T-helper 1 cell treated with Interleukin-12 subunit alpha and Interleukin-12 subunit beta and Interleukin-4 antibody, amounts not matched to agents 30 μg/mL and 1 μg/mL, for 36 hours (primary cell): ENCODE measurements at regions not wholly inside any gene's neighbourhood (a gene's known extent, or its start where the extent isn't known, plus 50 kb on each side); places are given as distances from the start of the nearest gene placed in this dataset.

Experiments used
- H3K27ac Mint-ChIP-seq: one replicate; pipeline ENCODE4 v1.8.0; 2021; ENCODE audit warnings: mild to moderate bottlenecking, mixed read lengths
- H3K27me3 Mint-ChIP-seq: one replicate; pipeline ENCODE4 v1.8.0; 2021; ENCODE audit warnings: low read depth, mixed read lengths
- H3K36me3 Mint-ChIP-seq: one replicate; pipeline ENCODE4 v1.8.0; 2021; ENCODE audit warnings: low read depth, mixed read lengths
- H3K4me1 Mint-ChIP-seq: one replicate; pipeline ENCODE4 v1.8.0; 2021; ENCODE audit warnings: low read depth, mixed read lengths
- H3K4me3 Mint-ChIP-seq: one replicate; pipeline ENCODE4 v1.8.0; 2021; ENCODE audit warnings: mild to moderate bottlenecking, moderate library complexity, mixed read lengths
- H3K9me3 Mint-ChIP-seq: one replicate; pipeline ENCODE4 v1.8.0; 2021; ENCODE audit warnings: mixed read lengths

DNA sequence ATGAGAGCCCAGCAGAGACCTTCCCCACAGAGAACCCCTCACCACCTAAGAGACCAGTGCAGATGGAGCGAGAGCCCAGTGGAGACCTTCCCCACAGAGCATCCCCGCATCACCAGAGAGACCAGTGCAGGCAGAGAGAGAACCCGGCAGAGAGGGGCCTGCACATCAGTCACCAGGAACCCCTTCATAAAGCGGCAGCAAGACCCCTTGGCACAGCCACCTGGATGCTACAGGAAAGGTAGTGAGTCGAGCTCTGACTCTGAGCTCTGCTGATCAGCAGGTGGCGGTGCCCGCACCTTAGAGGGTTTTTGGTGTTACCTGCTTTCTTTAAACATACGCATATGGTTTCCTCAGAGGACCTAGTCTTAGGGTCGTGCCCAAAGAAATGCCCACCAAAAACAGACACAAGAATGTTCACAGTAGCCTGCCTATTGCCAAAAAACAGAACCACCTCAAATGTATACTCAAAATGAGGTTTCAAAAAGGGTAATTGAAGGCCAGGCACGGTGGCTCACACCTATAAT is 678.7 kb downstream of the BRD1 start:
- Mint-ChIP-seq H3K4me1 (no peaks in the 10 kb centered on the region), H3K36me3 (no peaks in the 10 kb centered on the region), H3K4me3 (no peak overlapping the region), H3K27ac (no peak overlapping the region), H3K27me3 (no peaks in the 10 kb centered on the region), H3K9me3 (no peaks in the 10 kb centered on the region)

GRCh38 chr22:49147617-49148175 is 680.0 kb downstream of the BRD1 start:
- Mint-ChIP-seq H3K4me3 (no peak overlapping the region), H3K27ac (no peak overlapping the region)

GRCh38 chr22:49147171-49147570 is 680.5 kb downstream of the BRD1 start:
- Mint-ChIP-seq H3K9me3 (no peaks in the 10 kb centered on the region), H3K36me3 (no peaks in the 10 kb centered on the region), H3K27me3 (no peaks in the 10 kb centered on the region), H3K4me1 (no peaks in the 10 kb centered on the region), H3K27ac (no peak overlapping the region), H3K4me3 (no peak overlapping the region)

More at GRCh38 chr22:49147617-49148175, 680.0 kb downstream of the BRD1 start:
- H3K27me3 Mint-ChIP-seq = no peaks in the 10 kb centered on the region
- H3K9me3 Mint-ChIP-seq = no peaks in the 10 kb centered on the region
- H3K4me1 Mint-ChIP-seq = no peaks in the 10 kb centered on the region
- H3K36me3 Mint-ChIP-seq = no peaks in the 10 kb centered on the region

- no peaks in the 10 kb centered on the region for H3K36me3 Mint-ChIP-seq
- H3K9me3 Mint-ChIP-seq = no peaks in the 10 kb centered on the region
- H3K4me1 Mint-ChIP-seq = no peaks in the 10 kb centered on the region
- no peaks in the 10 kb centered on the region for H3K27me3 Mint-ChIP-seq
- no peak overlapping the region for H3K4me3 Mint-ChIP-seq
- H3K27ac Mint-ChIP-seq = no peak overlapping the region
Observed at GRCh38 chr22:49146511-49146910, 681.2 kb downstream of the BRD1 start.

GRCh38 chr22:49143812-49144211 is 683.9 kb downstream of the BRD1 start:
- Mint-ChIP-seq H3K4me1 (no peaks in the 10 kb centered on the region), H3K27ac (no peak overlapping the region), H3K27me3 (no peaks in the 10 kb centered on the region), H3K4me3 (no peak overlapping the region), H3K36me3 (no peaks in the 10 kb centered on the region), H3K9me3 (no peaks in the 10 kb centered on the region)

GRCh38 chr22:49142891-49143290 is 684.8 kb downstream of the BRD1 start:
- Mint-ChIP-seq H3K4me1 (no peaks in the 10 kb centered on the region), H3K36me3 (no peaks in the 10 kb centered on the region), H3K27me3 (no peaks in the 10 kb centered on the region), H3K27ac (no peak overlapping the region), H3K9me3 (no peaks in the 10 kb centered on the region), H3K4me3 (no peak overlapping the region)

DNA sequence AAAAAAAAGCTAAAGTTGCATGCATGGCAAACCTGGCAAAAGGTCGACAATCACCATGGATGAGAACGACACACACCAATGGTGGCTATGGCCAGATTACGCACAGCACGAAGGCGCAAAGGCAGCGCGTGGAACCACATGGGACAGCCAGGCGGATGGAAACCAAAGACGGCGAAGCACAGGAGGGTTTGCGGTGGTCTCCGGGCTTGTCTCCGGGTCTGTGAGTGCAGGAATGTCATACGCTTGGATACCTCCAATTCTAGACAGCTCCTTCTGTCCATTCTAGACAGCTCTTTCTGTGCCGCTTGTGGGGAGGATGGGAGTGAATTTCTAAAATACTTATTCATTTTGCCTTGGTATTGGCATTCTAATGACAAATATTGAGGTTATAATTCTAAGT is 685.4 kb downstream of the BRD1 start:
- H3K36me3 Mint-ChIP-seq = no peaks in the 10 kb centered on the region
- H3K9me3 Mint-ChIP-seq = no peaks in the 10 kb centered on the region
- no peaks in the 10 kb centered on the region for H3K4me1 Mint-ChIP-seq
- no peak overlapping the region for H3K27ac Mint-ChIP-seq
- H3K4me3 Mint-ChIP-seq = no peak overlapping the region
- no peaks in the 10 kb centered on the region for H3K27me3 Mint-ChIP-seq

DNA sequence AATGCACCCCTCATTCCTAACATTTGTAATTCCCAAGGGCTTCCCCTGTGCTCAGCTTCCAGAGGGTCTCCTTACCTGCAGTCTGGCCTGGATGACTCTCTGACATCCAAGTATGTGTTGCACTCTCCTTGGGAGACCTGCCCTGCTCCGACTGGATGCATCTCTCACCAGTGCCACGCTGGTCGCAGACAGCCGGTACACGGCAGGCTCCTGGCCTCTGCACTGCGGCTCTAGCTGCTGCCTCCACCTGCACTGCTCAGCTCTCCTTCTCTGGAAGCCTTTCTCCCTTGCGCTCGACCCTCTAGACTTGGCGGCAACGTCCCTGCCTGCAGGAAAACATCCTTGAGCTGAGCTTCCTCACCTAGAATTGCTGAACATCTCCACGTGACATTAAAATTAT is 685.9 kb downstream of the BRD1 start:
- Mint-ChIP-seq H3K4me3 (no peak overlapping the region), H3K27me3 (no peaks in the 10 kb centered on the region), H3K9me3 (no peaks in the 10 kb centered on the region), H3K27ac (no peak overlapping the region), H3K36me3 (no peaks in the 10 kb centered on the region), H3K4me1 (no peaks in the 10 kb centered on the region)

DNA sequence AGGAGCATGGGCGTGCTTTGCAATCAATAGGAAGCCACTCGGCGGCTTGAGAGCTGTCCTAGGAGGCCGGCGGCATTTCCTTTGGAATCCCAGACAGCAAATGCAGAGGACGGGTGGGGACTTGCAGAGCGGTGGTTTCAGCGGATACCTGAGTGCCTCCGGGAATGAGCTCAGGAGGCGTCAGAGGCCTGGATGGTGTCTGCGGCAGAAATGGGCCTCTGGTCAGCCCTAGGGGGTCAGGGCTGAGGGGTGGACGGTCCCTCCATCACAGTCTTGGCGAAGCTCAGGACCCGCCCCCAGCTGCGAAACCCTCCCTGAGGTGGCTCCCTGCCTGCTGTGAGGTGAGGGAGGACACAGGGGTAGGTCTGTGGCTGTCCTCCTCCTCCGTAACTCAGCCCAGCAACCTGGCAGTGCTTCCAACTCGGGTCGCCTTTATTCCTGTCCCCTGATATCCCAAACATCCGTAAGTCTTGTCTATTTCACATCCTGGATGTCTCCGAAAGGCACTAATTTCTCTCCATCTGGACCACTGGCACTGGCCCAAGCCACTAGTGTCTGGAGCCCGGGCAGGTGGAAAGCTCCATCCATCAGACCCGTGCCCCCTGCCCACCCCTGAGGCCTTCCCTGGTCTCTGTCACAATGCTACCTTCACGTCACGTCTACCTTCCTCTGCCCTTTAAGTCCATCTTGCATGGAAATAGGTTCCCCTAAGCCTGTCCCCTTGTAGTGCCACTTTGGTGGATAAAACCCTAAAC is 686.6 kb downstream of the BRD1 start:
- H3K9me3 Mint-ChIP-seq = no peaks in the 10 kb centered on the region
- no peaks in the 10 kb centered on the region for H3K36me3 Mint-ChIP-seq
- H3K27me3 Mint-ChIP-seq = no peaks in the 10 kb centered on the region
- no peaks in the 10 kb centered on the region for H3K4me1 Mint-ChIP-seq
- H3K4me3 Mint-ChIP-seq = no peak overlapping the region
- H3K27ac Mint-ChIP-seq = no peak overlapping the region

- Mint-ChIP-seq H3K9me3 (no peaks in the 10 kb centered on the region), H3K4me3 (no peak overlapping the region), H3K27me3 (no peaks in the 10 kb centered on the region), H3K36me3 (no peaks in the 10 kb centered on the region), H3K27ac (no peak overlapping the region), H3K4me1 (no peaks in the 10 kb centered on the region)
Observed at GRCh38 chr22:49139492-49140151, 688.1 kb downstream of the BRD1 start.

GRCh38 chr22:49138250-49138790 is 689.4 kb downstream of the BRD1 start:
- Mint-ChIP-seq H3K4me3 (no peak overlapping the region), H3K27me3 (no peaks in the 10 kb centered on the region), H3K4me1 (no peaks in the 10 kb centered on the region), H3K9me3 (no peaks in the 10 kb centered on the region), H3K27ac (no peak overlapping the region), H3K36me3 (no peaks in the 10 kb centered on the region)

DNA sequence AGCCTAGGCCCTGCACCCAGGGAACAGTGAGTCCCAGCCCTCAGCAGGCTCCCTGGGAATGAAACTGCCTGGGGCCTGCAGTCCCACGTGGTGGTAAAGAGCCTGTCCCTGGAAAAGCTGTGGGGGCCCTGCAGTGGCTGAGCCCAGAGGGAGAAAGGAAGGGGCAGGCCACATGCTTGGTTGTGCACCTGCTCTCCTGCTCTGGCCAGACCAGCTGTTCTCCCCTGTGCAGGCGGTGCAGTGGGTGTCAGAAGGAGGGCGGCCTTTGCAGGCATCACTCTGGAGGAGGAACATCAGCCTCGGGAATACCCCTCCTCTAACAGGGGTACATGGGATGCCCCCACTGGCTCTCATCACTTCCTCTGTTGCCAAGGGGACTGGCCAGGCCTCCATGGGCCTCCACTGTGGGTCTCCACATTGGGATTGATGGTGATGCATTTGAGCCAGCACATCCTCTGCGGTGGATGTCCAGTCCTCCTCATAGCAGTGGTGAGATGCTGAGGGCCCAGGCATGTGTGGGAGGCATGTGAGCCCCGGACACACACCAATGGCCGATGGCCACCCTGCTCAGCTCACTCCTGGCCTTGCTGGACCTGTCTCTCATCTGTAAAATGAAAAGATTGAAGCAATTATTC is 690.4 kb downstream of the BRD1 start:
- Mint-ChIP-seq H3K4me3 (no peak overlapping the region), H3K9me3 (no peaks in the 10 kb centered on the region), H3K4me1 (no peaks in the 10 kb centered on the region), H3K27ac (no peak overlapping the region), H3K27me3 (peaks cover 2% of the 10 kb centered on the region), H3K36me3 (no peaks in the 10 kb centered on the region)

- H3K4me3 Mint-ChIP-seq = no peak overlapping the region
Observed at GRCh38 chr22:49136816-49137180, 690.9 kb downstream of the BRD1 start.

DNA sequence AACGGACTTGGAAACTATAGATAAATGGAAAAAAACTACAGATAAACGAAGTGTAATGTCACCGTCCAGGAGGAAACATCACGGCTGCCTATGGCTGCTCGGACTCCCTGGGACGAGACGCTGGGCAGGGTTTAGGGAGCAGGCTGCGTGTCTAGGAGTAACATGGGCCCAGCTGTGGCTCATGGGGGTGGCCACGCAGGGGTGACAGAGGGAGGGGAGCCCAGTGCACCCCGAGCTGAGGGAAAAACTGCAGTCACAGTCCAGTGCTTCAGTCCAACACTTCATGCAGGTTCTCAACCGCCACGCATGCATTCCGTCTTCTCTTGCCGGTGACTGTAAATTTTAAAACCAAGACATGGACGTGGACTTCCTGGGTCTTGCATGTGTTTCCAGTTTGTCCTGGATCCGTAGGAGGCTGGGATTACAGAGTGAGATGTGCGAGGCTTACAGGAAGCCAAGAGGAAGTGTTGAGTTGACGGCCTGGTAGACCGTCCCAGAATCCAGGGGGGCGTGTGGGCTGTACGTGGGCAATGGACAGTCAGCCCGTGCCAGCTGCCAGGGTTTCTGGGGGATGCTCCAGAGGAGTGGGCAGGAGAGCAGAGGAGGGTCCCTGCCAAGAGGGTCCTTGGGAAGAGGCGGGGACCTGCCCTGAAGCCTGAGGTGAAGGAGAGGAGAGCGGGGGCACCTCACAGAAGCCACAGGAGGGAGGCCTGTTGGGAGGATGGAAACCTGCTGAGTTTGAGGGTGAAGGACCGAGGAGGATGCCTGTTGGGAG is 691.4 kb downstream of the BRD1 start:
- Mint-ChIP-seq H3K9me3 (no peaks in the 10 kb centered on the region), H3K4me3 (no peak overlapping the region), H3K4me1 (no peaks in the 10 kb centered on the region), H3K27ac (no peak overlapping the region), H3K36me3 (no peaks in the 10 kb centered on the region), H3K27me3 (peaks cover 9% of the 10 kb centered on the region)

More at GRCh38 chr22:49136816-49137180, 690.9 kb downstream of the BRD1 start:
- Mint-ChIP-seq H3K4me1 (no peaks in the 10 kb centered on the region), H3K36me3 (no peaks in the 10 kb centered on the region), H3K27ac (no peak overlapping the region), H3K9me3 (no peaks in the 10 kb centered on the region), H3K27me3 (peaks cover 7% of the 10 kb centered on the region)
